ENCODE measurements at regions not wholly inside any gene's neighbourhood (a gene's known extent, or its start where the extent isn't known, plus 50 kb on each side); places are given as distances from the start of the nearest gene placed in this dataset.

DNA sequence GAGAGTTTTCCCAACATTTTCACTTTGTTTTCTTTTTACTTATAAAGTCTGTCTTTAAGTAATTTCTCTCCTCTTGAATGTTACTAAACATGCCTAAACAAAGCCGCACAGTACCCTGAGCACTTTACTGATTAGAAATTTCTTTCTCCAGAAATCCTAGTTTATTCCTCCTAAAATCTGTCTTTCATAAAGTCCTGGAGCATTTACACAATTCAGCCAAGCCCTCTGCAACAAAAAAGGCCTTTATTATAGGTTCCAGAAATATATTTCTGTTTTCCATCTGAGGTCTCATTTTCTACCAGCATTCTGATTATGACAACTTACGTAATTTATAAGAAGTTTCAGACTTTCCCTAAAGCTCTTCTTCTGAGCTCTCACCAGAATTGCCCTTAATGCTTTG is 549.5 kb upstream of the OLFM3 start:
- Histone ChIP-seq H3K23me2 (ENCODE audit: insufficient read length, low read depth, low read length, poor library complexity, severe bottlenecking) (no peaks in the 10 kb centered on the region), H2BK20ac (ENCODE audit: low read depth, low read length, poor library complexity, severe bottlenecking) (no peak overlapping the region), H3K23ac (ENCODE audit: insufficient read length, low read depth, low read length) (no peak overlapping the region), H3K79me2 (ENCODE audit: insufficient read depth, low read length) (no peaks in the 10 kb centered on the region), H3T11ph (ENCODE audit: low read length) (no peak overlapping the region), H4K5ac (ENCODE audit: insufficient read length, low read depth, low read length) (no peak overlapping the region), H3K56ac (ENCODE audit: insufficient read length, low read depth, low read length) (no peak overlapping the region), H3K9me3 (ENCODE audit: control insufficient read depth, low read depth, low read length) (no peaks in the 10 kb centered on the region), H2AFZ (ENCODE audit: low read length) (no peak overlapping the region), H4K91ac (ENCODE audit: insufficient read length, low read depth, low read length) (no peak overlapping the region), H2AK5ac (ENCODE audit: insufficient read length, low read length) (no peak overlapping the region), H2BK5ac (ENCODE audit: insufficient read length, low read length) (no peak overlapping the region), H2BK12ac (ENCODE audit: insufficient read length, low read depth, low read length) (no peak overlapping the region), H3K79me1 (ENCODE audit: insufficient read depth, low read depth, low read length, poor library complexity, severe bottlenecking) (no peaks in the 10 kb centered on the region), H2BK120ac (ENCODE audit: low read depth, low read length, poor library complexity, severe bottlenecking) (no peak overlapping the region), H2BK15ac (ENCODE audit: low read depth, low read length) (no peak overlapping the region), H3K4ac (ENCODE audit: low read depth, low read length) (no peak overlapping the region), H4K8ac (replicated peaks; ENCODE audit: insufficient read length, low read depth, low read length) (no peak overlapping the region), H3K4me1 (ENCODE audit: insufficient read depth, low read length) (no peaks in the 10 kb centered on the region), H3K18ac (ENCODE audit: insufficient read length, low read depth, low read length) (no peak overlapping the region), H3K27ac (ENCODE audit: insufficient read length, low read depth, low read length) (no peak overlapping the region), H3K14ac (ENCODE audit: insufficient read depth, low read length) (no peak overlapping the region), H3K27me3 (ENCODE audit: insufficient read depth, low read length) (no peaks in the 10 kb centered on the region), H3K9ac (ENCODE audit: extremely low read depth, insufficient read length, low read length) (no peak overlapping the region), H3K4me2 (ENCODE audit: insufficient read depth, insufficient read length, low read length) (no peak overlapping the region), H4K20me1 (ENCODE audit: control insufficient read depth, insufficient read depth, insufficient read length) (no peaks in the 10 kb centered on the region)
- TF ChIP-seq, protein P1, sequence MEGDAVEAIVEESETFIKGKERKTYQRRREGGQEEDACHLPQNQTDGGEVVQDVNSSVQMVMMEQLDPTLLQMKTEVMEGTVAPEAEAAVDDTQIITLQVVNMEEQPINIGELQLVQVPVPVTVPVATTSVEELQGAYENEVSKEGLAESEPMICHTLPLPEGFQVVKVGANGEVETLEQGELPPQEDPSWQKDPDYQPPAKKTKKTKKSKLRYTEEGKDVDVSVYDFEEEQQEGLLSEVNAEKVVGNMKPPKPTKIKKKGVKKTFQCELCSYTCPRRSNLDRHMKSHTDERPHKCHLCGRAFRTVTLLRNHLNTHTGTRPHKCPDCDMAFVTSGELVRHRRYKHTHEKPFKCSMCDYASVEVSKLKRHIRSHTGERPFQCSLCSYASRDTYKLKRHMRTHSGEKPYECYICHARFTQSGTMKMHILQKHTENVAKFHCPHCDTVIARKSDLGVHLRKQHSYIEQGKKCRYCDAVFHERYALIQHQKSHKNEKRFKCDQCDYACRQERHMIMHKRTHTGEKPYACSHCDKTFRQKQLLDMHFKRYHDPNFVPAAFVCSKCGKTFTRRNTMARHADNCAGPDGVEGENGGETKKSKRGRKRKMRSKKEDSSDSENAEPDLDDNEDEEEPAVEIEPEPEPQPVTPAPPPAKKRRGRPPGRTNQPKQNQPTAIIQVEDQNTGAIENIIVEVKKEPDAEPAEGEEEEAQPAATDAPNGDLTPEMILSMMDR (conservative IDR thresholded peaks at IDR 0.05), result no peak
- Mint-ChIP-seq H3K36me3 (ENCODE audit: insufficient read depth in 1 of 3, low read depth in 3 of 3) (peaks cover 0 to 4% (median 0%) of the 10 kb centered on the region in 3 experiments; a peak in 1 of 7 replicates), H3K27me3 (ENCODE audit: low read depth) (no peaks in the 10 kb centered on the region), H3K4me1 (no peaks in the 10 kb centered on the region), H3K4me3 (no peak overlapping the region), H3K9me3 (0 out of 5 replicates have a peak, but pooled peaks cover 0 to under 1% of the 10 kb centered on the region in 2 experiments), H3K27ac (no peak overlapping the region)
- no CpG with 5 or more reads among the region's 2 CpGs for WGBS (ENCODE audit: extremely low coverage, insufficient read length, low lambda C conversion rate)
- no peak for DNase-seq
